Ishikawa (cell line): ENCODE measurements at regions not wholly inside any gene's neighbourhood (a gene's known extent, or its start where the extent isn't known, plus 50 kb on each side); places are given as distances from the start of the nearest gene placed in this dataset.

Experiments
- CEBPB ChIP-seq: IDR thresholded peaks from 2 replicates; pipeline ENCODE4 v1.6.1; 2012
- CREB1 ChIP-seq: IDR thresholded peaks from 2 replicates; pipeline ENCODE4 v1.6.1; 2012; ENCODE audit warnings: low read depth
- EGR1 ChIP-seq: IDR thresholded peaks from 2 replicates; pipeline ENCODE4 v1.6.1; 2012
- EP300 ChIP-seq: IDR thresholded peaks from 2 replicates; pipeline ENCODE4 v1.6.1; 2012; ENCODE audit warnings: borderline replicate concordance
- MAX ChIP-seq: IDR thresholded peaks from 2 replicates; pipeline ENCODE4 v1.6.1; 2012
- RAD21 ChIP-seq: IDR thresholded peaks from 2 replicates; pipeline ENCODE4 v1.6.1; 2012; ENCODE audit warnings: low read depth
- TAF1 ChIP-seq: IDR thresholded peaks from 2 replicates; pipeline ENCODE4 v1.6.1; 2012; ENCODE audit warnings: low read depth, mild to moderate bottlenecking
- TCF12 ChIP-seq: IDR thresholded peaks from 2 replicates; pipeline ENCODE4 v1.6.1; 2012; ENCODE audit warnings: low read depth
- TEAD4 ChIP-seq: IDR thresholded peaks from 2 replicates; pipeline ENCODE4 v1.6.1; 2012
- USF1 ChIP-seq: IDR thresholded peaks from 2 replicates; pipeline ENCODE4 v1.6.1; 2012
- YY1 ChIP-seq: IDR thresholded peaks from 2 replicates; pipeline ENCODE4 v1.6.1; 2012; ENCODE audit warnings: low read depth
- ZBTB7A ChIP-seq: IDR thresholded peaks from 2 replicates; pipeline ENCODE4 v1.6.1; 2012; ENCODE audit warnings: low read depth
- TF ChIP-seq, protein P1 (sequence below): IDR thresholded peaks from 2 replicates; pipeline ENCODE4 v1.6.1; 2012; ENCODE audit warnings: low read depth, mild to moderate bottlenecking

- no peak for TF ChIP-seq CREB1
- TF ChIP-seq YY1: no peak
- no peak for TF ChIP-seq TCF12
- TF ChIP-seq RAD21: no peak
- TF ChIP-seq CEBPB: no peak
- TF ChIP-seq EGR1: no peak
- no peak for TF ChIP-seq MAX
- no peak for TF ChIP-seq EP300
- TF ChIP-seq, protein P1, sequence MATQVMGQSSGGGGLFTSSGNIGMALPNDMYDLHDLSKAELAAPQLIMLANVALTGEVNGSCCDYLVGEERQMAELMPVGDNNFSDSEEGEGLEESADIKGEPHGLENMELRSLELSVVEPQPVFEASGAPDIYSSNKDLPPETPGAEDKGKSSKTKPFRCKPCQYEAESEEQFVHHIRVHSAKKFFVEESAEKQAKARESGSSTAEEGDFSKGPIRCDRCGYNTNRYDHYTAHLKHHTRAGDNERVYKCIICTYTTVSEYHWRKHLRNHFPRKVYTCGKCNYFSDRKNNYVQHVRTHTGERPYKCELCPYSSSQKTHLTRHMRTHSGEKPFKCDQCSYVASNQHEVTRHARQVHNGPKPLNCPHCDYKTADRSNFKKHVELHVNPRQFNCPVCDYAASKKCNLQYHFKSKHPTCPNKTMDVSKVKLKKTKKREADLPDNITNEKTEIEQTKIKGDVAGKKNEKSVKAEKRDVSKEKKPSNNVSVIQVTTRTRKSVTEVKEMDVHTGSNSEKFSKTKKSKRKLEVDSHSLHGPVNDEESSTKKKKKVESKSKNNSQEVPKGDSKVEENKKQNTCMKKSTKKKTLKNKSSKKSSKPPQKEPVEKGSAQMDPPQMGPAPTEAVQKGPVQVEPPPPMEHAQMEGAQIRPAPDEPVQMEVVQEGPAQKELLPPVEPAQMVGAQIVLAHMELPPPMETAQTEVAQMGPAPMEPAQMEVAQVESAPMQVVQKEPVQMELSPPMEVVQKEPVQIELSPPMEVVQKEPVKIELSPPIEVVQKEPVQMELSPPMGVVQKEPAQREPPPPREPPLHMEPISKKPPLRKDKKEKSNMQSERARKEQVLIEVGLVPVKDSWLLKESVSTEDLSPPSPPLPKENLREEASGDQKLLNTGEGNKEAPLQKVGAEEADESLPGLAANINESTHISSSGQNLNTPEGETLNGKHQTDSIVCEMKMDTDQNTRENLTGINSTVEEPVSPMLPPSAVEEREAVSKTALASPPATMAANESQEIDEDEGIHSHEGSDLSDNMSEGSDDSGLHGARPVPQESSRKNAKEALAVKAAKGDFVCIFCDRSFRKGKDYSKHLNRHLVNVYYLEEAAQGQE: no peak
- no peak for TF ChIP-seq USF1
- TF ChIP-seq TEAD4: no peak
- no peak for TF ChIP-seq ZBTB7A
- no peak for TF ChIP-seq TAF1
Measured at GRCh38 chr1:194825382-194825781, 1639.0 kb upstream of the B3GALT2 start.
